Muscle of leg (tissue), 3 donors: ENCODE measurements at regions not wholly inside any gene's neighbourhood (a gene's known extent, or its start where the extent isn't known, plus 50 kb on each side); places are given as distances from the start of the nearest gene placed in this dataset.
"Not testable (repeated sequence)": the region's sequence is repeated elsewhere in the genome, so short reads cannot be mapped to it uniquely, and the experiment has no call there.

Experiments used
- DNase-seq: peaks from one replicate; pipeline ENCODE4 v3.0.0; 2013
- H3K27ac ChIP-seq: one replicate; pipeline ENCODE4 v1.5.1; 2013; ENCODE audit warnings: mild to moderate bottlenecking, low read length, control low read depth
- H3K27me3 ChIP-seq: one replicate; pipeline ENCODE4 v1.6.1; 2013; ENCODE audit warnings: low read length; ENCODE audit not compliant: control insufficient read depth, insufficient read depth
- H3K36me3 ChIP-seq: one replicate; pipeline ENCODE4 v1.6.1; 2013; ENCODE audit warnings: low read length; ENCODE audit not compliant: control insufficient read depth, insufficient read depth
- H3K4me1 ChIP-seq: one replicate; pipeline ENCODE4 v1.6.1; 2013; ENCODE audit warnings: low read length; ENCODE audit not compliant: control insufficient read depth, insufficient read depth
- H3K4me3 ChIP-seq: one replicate; pipeline ENCODE4 v1.5.1; 2013; ENCODE audit warnings: low read length, control low read depth
- H3K9me3 ChIP-seq: replicated peaks from 2 replicates; pipeline ENCODE4 v1.6.1; 2013; ENCODE audit warnings: low read depth, low read length; ENCODE audit not compliant: control insufficient read depth
- WGBS: methylation state at CpG from one replicate; pipeline ENCODE4 v1.1.5; 2013; ENCODE audit warnings: missing lambda C conversion rate; ENCODE audit not compliant: insufficient coverage; 5-methylcytosine and 5-hydroxymethylcytosine counted together

DNA sequence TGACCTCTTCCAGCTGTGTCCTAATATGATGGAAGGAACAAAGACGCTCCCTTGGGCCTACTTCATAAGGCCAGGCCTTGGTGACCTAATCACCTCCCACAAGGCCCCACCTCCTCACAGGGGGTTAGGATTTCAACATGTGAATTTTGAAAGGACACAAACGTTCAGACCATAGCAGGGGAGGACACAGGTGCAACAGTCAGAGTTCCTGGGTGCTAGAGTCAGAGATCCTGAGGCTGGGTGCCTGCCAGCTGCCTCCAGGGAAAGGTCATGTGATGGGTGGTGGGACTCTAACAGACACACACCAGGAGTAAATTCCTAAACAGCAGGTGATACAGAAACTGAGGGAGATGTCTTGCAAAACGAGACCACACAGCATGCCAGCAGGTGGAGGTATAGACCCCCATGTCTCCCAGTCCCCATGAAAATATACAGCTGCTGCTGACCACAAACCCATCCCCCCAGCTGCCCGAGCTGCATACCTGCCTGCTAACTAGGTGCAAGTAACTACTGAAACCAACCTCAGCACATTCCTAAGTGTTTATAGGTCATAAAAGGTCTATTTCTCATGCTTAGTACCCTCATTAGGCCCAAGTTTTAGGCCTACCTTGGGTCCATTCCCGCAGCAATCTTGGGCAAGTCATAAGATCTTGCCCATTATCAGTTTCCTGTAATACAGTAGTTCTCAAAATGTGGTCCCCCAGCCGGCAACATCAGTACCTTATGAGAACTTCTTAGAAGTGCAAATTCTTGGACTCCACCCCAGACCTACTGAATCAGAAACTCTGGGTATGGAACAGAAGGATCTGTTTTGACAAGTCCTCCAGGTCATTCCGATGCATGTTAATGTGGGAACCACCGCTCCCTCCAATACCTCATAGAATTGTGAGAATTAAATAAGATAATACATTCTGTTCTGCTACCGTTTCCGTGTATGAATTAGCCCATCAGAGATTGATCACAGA is 245.3 kb downstream of the ENC1 start:
- whole genome bisulfite sequencing: 65% methylated on average over 4 of the region's 10 CpGs
- Histone ChIP-seq H3K4me1 (peaks cover 7% of the 10 kb centered on the region), H3K27me3 (no peaks in the 10 kb centered on the region), H3K36me3 (no peaks in the 10 kb centered on the region), H3K27ac (no peak overlapping the region), H3K9me3 (peaks cover 3% of the 10 kb centered on the region), H3K4me3 (no peak overlapping the region)
- no peak for DNase-seq

GRCh38 chr5:74394528-74394915 is 246.0 kb downstream of the ENC1 start:
- no peaks in the 10 kb centered on the region for H3K27me3 ChIP-seq
- no peaks in the 10 kb centered on the region for H3K36me3 ChIP-seq
- H3K4me1 ChIP-seq: peaks cover 7% of the 10 kb centered on the region
- H3K9me3 ChIP-seq: peaks cover 3% of the 10 kb centered on the region
- no peak for DNase-seq
- no peak overlapping the region for H3K4me3 ChIP-seq
- no peak overlapping the region for H3K27ac ChIP-seq
- WGBS: no CpG with 5 or more reads among the region's 3 CpGs

GRCh38 chr5:74393943-74394342 is 246.6 kb downstream of the ENC1 start:
- Histone ChIP-seq H3K27ac (no peak overlapping the region), H3K27me3 (no peaks in the 10 kb centered on the region), H3K36me3 (no peaks in the 10 kb centered on the region), H3K9me3 (no peaks in the 10 kb centered on the region), H3K4me1 (peaks cover 7% of the 10 kb centered on the region), H3K4me3 (no peak overlapping the region)
- WGBS: no CpG with 5 or more reads among the region's 3 CpGs
- no peak for DNase-seq

- WGBS: 16% methylated on average over 3 of the region's 3 CpGs
- H3K27me3 ChIP-seq: no peaks in the 10 kb centered on the region
Measured at GRCh38 chr5:74392711-74393351, 247.7 kb downstream of the ENC1 start.

DNA sequence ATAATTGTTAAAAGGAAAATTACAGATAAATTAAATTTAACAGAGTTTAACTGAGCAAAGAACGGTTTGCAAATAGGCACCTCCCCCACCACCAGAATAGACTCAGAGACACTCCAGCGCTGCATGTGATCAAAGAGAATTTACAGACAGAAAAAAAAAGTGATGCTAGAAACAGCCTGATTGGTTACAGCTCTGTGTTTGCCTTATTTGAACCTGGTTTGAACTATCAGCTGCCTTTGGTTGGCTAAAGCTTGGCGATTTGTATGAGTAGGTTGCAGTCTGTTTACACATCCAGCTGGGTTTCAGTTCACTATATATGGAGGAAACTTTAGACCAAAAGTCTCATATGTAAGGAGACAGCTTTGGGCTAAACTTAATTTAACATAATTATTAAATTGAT is 249.1 kb downstream of the ENC1 start:
- no peak overlapping the region for H3K4me3 ChIP-seq
- H3K4me1 ChIP-seq: peaks cover 5% of the 10 kb centered on the region
- H3K27ac ChIP-seq: no peak overlapping the region
- WGBS: no CpG with 5 or more reads among the region's 3 CpGs
- H3K36me3 ChIP-seq: no peaks in the 10 kb centered on the region
- no peaks in the 10 kb centered on the region for H3K9me3 ChIP-seq
- DNase-seq: no peak
- H3K27me3 ChIP-seq: no peaks in the 10 kb centered on the region

More at GRCh38 chr5:74392711-74393351, 247.7 kb downstream of the ENC1 start:
- no peak overlapping the region for H3K4me3 ChIP-seq
- peaks cover 7% of the 10 kb centered on the region for H3K4me1 ChIP-seq
- H3K27ac ChIP-seq: no peak overlapping the region
- DNase-seq: peak; percentile 56
- H3K36me3 ChIP-seq: no peaks in the 10 kb centered on the region
- H3K9me3 ChIP-seq: no peaks in the 10 kb centered on the region

- Histone ChIP-seq H3K27me3 (no peaks in the 10 kb centered on the region), H3K4me3 (no peak overlapping the region), H3K9me3 (no peaks in the 10 kb centered on the region), H3K36me3 (no peaks in the 10 kb centered on the region), H3K4me1 (peaks cover 5% of the 10 kb centered on the region), H3K27ac (no peak overlapping the region)
- DNase-seq: no peak
- whole genome bisulfite sequencing: 100% methylated on average over 1 of the region's 2 CpGs
Measured at GRCh38 chr5:74390822-74391221, 249.7 kb downstream of the ENC1 start.

DNA sequence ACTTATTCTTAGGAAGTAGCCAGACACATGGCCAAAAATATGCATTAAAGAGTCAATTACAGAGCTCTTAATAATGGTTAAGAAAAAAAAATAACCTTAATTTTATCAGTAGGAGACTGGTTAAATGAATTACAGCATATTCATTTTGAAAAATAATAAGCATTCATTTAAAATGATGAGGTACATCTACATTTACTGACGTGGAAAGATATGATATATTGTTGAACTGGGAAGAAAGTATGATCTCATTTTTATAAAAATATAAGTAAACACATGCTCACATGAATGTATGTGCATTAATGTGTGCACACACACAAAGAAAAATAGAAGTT is 250.3 kb downstream of the ENC1 start:
- WGBS: no CpG with 5 or more reads among the region's 1 CpG
- Histone ChIP-seq H3K4me1 (peaks cover 7% of the 10 kb centered on the region), H3K27me3 (no peaks in the 10 kb centered on the region), H3K4me3 (no peak overlapping the region), H3K36me3 (no peaks in the 10 kb centered on the region), H3K27ac (no peak overlapping the region), H3K9me3 (no peaks in the 10 kb centered on the region)
- no peak for DNase-seq

GRCh38 chr5:74389531-74390305 is 250.8 kb downstream of the ENC1 start:
- 71% methylated on average over 1 of the region's 2 CpGs for WGBS
- H3K27ac ChIP-seq: no peak overlapping the region
- no peak overlapping the region for H3K4me3 ChIP-seq
- H3K4me1 ChIP-seq: peaks cover 7% of the 10 kb centered on the region
- H3K27me3 ChIP-seq: no peaks in the 10 kb centered on the region
- no peak for DNase-seq
- no peaks in the 10 kb centered on the region for H3K9me3 ChIP-seq
- no peaks in the 10 kb centered on the region for H3K36me3 ChIP-seq

DNA sequence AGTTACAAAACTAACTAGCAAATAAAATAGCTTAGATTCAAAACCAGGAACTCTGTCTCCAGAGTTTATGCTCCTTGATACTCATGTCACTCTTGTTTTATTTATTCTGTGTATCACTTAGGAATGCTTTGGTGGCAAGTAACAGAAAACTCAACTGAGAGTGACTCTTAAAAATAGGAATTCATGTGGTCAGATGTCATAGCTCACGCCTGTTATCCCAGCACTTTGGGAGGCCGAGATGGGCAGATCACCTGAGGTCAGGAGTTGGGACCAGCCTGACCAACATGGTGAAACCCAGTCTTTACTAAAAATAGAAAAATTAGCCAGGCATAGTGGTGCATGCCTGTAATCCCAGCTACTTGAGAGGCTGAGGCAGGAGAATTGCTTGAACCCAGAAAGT is 252.1 kb downstream of the ENC1 start:
- not testable (repeated sequence) for H3K27ac ChIP-seq, H3K9me3 ChIP-seq, H3K4me3 ChIP-seq, H3K36me3 ChIP-seq, H3K27me3 ChIP-seq, DNase-seq
- WGBS: 90% methylated on average over 2 of the region's 2 CpGs
- H3K4me1 ChIP-seq: peaks cover 16% of the 10 kb centered on the region
